NCI-H2196 (cell line): ENCODE measurements at regions not wholly inside any gene's neighbourhood (a gene's known extent, or its start where the extent isn't known, plus 50 kb on each side); places are given as distances from the start of the nearest gene placed in this dataset.
A peak's percentile ranks its signal among the peaks of the same experiment; 100 is the strongest.

Source experiments
- DNase-seq: peaks from one replicate; lab custom pipeline; 2025; ENCODE audit not compliant: unreplicated experiment; lab: John Stamatoyannopoulos, UW

DNA sequence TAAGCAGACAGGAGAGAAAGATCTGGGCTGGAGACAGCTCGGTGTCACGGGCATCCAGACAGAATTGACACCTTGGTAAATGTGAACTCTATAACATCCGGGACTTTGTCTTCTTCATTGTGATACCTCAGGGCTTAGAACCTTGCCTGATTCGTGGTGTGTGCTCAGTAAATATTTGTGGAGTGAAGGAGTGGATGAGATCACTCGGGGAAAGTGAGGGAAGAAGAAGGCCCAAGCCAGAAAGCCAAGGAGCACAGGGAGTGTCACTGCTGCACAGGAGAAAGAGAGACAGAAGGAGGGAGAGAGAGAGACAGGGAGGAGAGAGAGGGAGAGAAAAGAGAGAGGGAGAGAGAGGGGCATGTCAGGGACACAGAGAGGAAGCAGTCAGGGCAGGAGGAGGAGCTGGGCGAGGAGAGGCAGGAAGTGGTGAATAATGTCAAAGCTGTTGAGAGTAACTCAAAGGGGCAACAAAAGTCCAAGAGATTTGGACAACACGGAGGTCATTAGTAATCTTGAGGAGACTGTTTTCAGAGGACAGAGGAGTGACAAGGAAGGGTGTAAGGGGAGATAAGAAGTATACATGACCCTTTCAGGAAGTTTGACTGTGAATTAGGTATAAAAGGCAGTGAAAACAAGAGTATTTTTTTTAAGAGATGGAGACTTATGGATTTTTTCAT, 141.6 kb upstream of the MAX start:
- DNase-seq, result no peak

DNA sequence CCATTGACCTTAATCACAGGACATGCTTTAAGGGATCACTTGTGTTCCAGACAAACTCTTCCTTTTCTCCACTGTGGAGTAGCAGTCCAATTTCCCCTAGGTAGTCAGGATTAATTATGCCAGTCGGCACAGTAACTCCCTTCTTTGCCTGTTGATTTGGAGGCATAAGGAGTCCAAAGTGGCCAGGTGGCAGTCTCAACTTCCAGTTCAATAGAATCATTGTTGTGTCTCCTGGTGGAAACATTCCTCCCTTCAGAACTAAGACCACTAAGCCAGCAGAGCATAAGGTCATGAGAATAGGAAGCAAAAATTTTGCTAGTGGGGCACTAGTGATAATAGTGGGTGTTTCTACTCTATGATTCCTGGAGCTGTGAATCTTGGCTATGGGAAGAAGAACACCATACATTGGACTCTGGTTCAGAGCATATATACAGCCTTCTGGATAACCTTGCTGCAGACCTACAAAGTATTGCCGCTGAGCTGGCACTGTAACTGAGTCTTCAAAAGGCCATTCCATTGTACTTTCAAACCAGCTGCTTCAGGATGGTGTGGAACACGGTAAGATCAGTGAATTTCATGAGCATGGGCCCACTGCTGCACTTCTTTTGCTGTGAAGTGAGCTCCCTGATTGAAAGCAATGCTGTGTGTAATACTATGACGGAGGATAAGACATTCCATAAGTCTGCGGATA, 147.3 kb upstream of the MAX start:
- DNase-seq, result no peak

DNA sequence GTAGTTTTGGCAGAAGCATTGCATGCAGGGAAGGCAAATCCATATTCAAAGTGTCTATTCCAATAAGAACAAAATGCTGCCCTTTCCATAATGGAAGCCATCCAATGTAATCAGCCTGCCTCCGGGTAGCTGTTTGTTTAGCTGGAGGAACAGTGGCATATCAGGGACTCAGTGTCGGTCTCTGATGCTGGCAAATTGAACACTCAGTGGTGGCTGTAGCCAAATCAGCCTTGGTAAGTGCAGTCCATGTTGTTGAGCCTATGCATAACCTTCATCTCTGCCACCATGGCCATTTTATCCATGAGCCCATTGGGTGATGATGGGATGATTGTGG, 147.8 kb upstream of the MAX start:
- DNase-seq, result no peak

DNA sequence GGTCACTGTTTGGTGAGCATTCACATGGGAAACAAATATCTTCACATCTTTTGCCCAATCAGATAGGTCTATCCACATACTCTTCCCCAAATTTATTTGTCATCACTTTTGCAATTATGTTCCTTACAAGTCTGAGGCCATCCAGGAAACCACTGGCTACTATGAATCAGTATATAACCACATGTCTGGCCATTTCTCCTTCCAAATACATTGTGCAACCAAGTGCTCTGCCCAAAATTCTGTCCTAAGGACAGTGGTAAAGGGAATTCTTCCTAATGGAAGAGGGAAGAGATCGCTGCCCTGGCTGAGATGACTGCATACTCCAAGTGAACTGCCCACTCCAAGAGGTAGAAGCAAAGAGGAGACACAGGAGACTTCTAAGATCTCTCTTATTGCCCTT, 148.9 kb upstream of the MAX start:
- no peak for DNase-seq

DNA sequence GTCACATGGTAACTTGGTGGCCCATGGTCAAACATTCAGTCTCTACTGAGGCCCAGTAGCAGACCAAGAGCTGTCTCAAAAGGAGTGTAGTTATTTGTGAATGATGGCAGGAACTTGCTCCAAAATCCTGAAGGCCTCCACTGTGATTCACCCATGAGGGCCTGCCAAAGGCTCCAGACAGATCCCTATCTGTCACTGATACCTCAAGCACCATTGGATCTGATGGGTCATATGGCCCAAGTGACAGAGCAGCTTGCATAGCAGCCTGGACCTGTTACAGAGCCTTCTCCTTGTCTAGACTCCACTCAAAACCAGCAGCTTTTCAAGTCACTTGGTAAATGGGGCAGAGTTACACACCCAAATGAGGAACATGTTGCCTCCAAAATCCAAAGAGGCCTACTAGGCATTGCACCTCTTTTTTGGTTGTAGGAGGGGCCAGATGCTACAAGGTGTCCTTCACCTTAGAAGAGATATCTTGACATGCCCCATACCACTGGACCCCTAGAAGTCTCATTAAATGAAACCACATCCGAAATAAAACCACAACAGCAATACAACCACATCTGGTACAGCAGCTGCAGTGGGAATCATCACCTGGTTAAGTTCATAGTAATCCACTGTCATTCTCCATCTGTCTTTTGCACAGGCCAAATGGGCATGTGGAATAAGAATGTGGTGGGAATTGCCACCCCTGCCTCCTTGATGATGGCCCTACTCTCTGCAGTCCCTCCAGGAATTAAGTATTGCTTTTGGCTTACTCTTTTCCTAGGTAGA, 150.4 kb upstream of the MAX start:
- no peak for DNase-seq

DNA sequence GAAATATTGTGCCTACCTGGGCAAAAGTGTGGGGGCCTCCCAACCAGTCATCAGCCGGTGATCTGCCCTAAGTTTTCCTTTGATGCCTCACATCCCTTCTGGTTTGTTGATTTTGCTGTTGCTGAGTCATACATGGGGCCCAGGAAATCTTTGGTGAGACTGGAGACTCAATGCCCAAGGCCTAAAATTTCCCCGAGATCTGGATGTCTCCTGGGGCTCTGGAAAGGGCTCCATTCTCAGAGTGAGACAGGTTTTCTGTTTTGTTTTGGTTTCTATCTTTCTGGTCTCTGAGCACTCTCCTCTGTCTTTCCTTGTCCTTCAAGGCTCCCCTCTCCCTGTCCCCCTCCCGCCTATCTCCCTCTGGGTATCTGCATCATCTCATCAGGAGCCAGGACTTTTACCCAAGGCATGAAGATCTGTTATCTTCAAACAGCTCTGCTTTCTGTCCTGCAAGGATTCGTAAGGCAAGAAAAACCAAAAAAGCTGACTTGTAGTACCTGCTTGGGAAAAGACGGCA, 152.8 kb upstream of the MAX start:
- DNase-seq, result no peak

DNA sequence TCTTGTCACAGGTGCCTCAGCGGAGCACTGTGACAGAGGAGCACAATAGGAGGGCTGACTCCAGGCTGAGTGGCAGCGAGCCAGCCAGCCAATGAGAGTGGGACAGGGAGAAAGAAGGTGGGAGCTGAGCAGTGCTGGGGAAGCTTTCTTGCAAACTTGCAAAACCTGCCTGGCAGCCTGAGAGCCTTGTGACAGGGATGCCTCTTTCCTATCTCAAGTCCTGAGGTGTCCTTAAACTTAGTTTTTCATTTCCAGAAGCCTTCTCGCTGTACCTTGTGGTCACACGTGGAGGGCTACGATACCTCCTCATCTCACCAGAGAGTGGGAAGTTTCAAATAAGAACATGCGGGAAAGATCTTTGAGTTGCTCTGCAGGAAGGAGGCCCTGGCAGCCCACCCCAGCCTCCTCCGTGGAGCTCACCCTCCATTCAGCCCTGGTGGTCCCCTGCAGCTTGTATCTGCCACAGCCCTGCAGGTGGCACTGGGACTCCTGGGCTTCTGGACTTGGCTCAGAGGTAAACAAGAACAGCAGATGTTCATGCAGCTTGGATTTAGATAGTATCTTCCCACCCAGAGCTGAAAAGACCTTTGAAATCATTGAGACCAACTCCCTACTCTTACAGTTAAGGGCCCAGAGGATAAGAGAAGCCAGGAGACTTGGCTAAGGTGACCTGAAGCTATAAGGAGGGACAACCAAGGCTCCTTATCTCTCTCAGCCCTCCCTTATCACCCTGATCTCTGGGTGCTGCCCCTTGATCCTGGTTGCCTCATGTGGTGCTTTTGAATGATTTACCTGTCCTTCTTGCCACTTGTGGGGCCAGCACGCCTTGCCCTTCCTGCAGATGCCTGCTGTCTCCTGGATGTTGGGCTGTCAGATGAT, 153.5 kb upstream of the MAX start:
- peak; percentile 42 for DNase-seq

DNA sequence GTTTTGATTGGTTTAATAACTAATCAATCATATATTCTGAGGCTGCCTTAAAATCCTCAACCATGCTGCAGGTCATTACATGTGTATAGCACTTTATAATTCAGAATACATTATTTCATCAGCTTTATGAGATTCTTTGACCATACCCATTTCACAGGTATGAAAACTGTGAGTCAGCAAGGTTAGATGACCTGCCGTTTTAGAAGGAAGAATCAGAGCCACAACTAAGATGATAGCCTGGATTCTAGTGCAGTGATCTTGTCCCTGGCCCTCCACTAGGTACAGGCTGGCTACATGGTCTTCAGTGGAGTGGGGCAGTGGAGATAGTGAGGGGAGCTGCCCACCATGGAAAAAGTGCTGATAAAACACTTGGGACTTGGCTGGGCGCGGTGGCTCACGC, 154.4 kb upstream of the MAX start:
- no peak for DNase-seq

DNA sequence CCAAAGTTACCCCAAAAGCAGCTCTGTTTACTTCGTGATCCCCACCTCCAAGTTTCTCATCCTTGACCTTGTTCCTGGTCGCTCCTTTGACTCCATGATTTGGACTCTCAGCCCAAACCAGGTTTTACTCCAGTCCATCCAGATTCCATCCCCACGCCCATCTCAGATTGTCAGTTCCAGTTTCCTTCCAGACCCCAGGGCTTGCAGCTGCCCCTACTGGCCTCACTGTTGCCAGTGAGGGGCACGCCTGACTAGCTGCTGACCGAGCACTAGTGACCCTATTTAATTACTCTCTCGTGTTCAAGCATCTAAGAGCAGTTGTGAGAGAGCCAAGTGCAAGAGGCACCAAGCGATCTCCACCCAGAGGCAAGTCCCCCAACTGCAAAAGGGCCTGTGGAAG, 155.1 kb upstream of the FUT8 start:
- no peak for DNase-seq

DNA sequence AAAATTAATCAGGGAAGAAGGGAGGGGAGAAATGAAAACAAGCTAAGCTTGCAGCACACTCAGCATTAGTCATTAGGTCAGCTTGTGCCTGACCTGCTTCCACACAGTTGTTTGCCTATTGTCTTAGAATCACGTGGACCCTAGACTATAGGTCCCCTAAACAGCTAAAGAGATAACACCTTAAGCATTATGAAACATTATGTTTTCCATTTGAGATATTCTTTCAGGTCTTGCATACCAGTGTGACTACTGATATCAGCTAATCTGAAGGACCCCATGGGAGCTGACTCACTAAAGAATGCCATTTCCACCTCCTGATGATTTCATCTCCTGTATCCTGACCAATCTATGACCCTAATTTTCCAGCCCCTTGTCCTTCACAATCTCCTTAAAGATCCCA, 154.1 kb upstream of the FUT8 start:
- no peak for DNase-seq

DNA sequence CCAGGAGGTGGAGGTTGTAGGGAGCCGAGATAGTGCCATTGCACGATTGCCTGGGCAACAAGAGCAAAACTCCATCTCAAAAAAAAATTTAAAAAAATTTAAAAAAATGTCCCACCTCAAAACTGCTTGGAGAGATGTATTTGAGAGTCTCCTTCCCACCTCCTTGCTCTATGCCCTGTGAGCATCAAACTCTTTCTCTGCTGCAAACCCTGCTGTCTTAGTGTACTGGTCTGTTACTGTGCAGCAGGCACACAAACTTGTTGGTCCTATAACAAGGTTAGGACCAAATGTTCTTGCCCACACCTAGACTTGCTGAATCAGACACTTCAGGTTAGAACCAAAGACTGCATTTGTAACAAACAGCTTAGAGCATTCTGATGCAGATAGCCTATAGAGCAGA, 153.5 kb upstream of the FUT8 start:
- no peak for DNase-seq

DNA sequence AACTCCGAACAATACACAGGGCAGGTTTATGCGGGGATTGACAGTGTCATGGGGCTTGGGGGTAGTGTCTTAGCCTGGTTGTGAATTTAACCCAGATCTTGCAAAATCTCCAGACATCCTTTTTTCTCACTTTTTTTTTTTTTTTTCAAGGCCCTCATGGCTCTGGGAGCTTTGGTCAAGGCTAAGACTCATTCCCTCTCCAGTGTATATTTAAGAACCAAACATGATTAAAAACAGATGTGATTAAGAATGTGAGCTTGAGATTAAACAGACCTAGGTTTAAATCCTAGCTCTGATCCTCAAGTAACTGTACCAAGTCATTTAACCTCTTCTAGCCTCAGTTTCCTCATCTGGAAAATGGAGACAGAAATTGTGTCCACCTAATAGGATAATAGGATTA, 151.7 kb upstream of the FUT8 start:
- DNase-seq, result no peak

DNA sequence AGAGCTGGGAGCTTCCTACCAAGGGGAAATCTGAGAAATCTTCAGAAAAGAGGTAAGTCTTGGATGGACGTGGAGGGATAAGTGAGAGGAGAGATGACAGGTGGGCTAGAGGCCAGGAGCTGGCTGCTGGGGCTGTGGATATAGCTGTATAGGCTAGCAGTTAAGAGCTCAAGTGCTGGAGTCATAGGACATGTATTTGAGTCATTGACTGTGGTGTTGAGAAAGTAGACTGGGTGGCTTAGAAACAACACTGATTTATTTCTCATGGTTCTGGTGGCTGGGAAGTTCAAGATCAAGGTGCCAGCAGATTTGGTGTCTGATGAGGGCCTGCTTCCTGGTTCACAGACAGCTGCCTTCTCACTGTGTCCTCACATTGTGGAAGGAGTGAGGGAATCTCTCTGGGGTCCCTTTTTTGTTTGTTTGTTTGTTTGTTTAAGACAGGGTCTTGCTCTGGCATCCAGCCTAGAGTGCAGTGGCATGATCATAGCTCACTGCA, 151.1 kb upstream of the FUT8 start:
- DNase-seq, result no peak

DNA sequence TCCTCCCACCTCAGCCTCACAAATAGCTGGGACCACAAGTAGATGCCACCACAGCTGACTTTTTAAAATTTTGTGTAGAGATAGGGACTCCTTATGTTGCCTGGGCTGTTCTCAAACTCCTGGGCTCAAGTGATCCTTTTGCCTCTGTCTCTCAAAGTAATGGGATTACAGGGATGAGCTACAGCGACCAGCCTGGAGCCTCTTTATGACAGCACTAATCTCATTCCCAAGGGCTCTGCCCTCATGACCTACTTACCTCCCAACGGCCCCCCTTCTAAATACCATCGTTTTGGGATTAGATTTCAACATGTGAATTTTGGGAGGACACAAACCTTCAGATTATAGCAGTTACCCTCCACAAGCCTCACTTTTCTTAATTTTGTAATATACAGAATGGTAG, 150.6 kb upstream of the FUT8 start:
- DNase-seq, result no peak

DNA sequence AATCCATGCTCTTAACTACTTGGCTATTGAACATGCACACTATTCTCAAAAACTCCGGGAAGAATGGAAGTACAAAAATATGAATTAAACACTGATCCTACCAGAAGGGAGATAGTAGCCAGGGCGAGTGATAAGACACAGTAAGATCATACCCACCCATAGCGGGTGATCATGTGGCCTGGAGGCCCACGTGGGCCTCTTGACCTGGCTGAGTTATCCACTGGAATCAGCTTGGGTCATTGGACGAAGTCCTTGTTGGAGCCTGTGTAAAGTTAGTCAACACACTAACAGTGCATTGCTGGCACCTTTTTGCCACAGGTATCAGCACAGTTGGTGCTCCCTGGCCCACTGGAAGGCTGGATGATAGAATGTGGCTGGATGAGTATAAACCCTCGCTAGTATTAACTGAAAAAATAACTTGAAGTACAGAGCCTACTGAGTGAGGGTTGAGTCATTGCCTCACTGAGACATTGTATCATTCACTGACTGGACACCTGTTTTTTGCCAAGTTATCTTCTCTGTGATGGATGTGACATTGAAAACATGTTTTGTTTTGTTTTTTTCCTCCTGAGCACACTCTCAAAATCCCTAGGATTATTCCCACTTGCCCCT, 149.2 kb upstream of the FUT8 start:
- no peak for DNase-seq

DNA sequence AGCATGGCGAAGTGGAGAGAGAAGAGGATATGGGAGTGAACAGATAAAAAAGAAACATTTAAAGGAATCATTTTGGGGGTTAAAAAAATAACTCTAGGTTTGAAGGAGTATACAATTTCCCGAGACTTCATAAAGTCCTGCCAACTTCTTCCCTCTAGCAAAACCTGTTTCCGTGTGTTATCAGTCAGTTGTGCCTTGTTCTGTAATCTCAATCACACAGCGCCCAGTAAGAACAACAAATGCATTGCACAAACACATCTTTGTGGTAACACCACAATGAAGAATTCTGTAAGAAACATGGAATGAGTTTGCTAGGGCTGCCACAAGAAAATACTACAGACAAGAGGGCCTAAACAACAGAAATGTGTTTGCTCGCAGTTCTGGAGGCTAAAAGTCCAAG, 144.7 kb upstream of the FUT8 start:
- DNase-seq, result no peak

DNA sequence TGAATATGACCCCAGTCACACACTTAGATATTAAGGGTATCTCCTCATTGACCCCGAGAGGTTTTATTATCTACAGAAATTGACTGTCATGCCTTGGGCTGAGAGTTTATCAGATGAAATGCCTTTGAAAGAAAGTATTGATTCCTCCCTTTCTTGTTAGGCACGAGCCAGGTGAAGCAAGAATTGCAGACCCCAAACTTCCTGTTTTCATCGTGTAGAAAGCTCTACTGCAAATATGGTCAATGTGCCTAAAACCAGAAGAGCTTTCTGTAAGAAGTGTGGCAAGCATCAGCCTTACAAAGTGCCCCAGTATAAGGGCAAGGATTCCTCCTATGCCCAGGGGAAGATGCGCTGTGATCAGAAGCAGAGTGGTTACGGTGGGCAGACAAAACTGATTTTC, 143.9 kb upstream of the FUT8 start:
- no peak for DNase-seq

DNA sequence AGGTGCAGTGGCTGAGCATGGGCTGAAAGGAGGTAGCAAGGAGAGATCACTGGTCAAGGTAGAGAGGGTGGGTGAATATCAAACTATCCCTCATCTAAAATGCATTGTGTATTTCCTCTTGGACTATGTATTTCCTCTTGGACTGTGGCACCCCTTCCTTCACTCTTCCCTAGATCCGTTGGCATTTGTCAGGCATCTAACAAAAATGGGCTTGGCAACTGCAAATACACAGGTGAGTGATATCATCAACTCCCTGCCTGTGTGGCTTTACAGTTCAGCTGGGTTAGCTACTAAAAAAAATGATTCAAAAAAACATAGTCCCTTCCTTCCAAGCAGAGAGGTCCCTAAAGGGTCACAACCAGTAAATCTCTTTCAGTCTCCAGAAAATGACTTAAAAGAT, 142.8 kb upstream of the FUT8 start:
- no peak for DNase-seq

DNA sequence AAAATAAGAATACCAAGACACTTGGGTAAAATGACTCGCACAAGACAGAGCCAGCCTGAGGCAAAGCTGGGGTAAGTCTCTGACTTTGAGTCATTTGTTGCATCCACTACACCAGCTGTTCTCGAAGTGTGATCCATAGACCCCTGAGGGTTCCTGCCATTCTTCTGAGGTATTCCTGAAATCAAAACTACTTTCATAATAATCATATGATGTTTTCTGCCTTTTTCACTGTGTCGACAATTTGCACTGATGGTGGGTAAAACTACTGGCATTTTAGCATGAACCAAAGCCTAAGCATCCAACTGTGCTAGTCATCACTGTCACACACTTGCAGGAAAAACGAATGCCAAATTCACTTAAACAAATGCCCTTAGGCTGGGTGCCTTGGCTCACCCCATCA, 135.5 kb upstream of the FUT8 start:
- no peak for DNase-seq

DNA sequence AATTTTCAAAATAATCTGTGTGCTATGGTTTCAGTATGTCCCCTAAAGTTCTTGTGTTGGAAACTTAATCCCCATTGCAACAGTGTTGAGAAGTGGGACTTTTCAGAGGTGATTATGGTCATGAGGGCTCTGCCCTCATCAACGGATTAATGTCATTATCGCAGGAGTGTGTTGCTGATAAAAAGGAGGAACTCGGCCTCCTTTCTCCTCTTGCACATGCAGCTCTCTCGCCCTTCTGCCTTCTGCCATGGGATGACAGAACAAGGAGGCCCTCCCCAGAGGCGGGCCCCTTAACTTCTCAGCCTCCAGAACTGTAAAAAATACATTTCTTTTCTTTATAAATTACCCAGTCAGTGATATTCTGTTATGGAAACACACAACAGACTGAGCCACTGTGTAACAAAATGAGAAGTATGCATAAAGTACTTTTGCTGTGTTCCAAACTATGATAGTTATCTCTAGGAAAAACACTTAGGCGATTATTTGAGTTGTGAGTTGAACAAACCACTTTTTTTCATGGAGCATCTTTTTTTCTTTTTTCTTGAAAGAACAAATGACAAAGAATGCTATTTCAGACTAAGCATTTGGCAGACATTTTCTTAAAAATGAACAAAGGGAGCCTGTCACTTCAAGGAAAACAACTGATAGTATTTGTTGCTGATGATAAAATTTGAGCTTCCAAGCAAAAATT, 134.8 kb upstream of the FUT8 start:
- no peak for DNase-seq
